ENCODE measurements at regions not wholly inside any gene's neighbourhood (a gene's known extent, or its start where the extent isn't known, plus 50 kb on each side); places are given as distances from the start of the nearest gene placed in this dataset.

- Histone ChIP-seq H3K4me3 (ENCODE audit: low read depth in 1 of 2, low read length in 2 of 2) (no peak overlapping the region), H3K27me3 (ENCODE audit: control insufficient read depth in 1 of 2, insufficient read depth in 2 of 2, low read length in 2 of 2) (no peaks in the 10 kb centered on the region), H3K9me3 (ENCODE audit: control insufficient read depth in 2 of 2, insufficient read depth in 1 of 2, low read depth in 1 of 2, low read length in 1 of 2) (no peaks in the 10 kb centered on the region), H3K27ac (ENCODE audit: low read depth in 2 of 2, low read length in 1 of 2) (no peak overlapping the region), H3K36me3 (ENCODE audit: control insufficient read depth in 2 of 2, insufficient read depth in 2 of 2, low read length in 1 of 2) (no peaks in the 10 kb centered on the region), H3K4me1 (ENCODE audit: control insufficient read depth in 2 of 2, insufficient read depth in 2 of 2, low read length in 1 of 2) (no peaks in the 10 kb centered on the region)
- WGBS, 2 donors = 26 to 37% methylated on average over 3 of the region's 3 CpGs
Measured at GRCh38 chr16:76946879-76947278, 244.1 kb upstream of the MON1B start.

- Histone ChIP-seq H3K36me3 (ENCODE audit: control insufficient read depth in 2 of 2, insufficient read depth in 2 of 2, low read length in 1 of 2) (no peaks in the 10 kb centered on the region), H3K4me3 (ENCODE audit: low read depth in 1 of 2, low read length in 2 of 2) (no peak overlapping the region)
- WGBS, 2 donors = 41 to 49% methylated on average over 4 of the region's 4 CpGs
Measured at GRCh38 chr16:76947749-76948148, 243.2 kb upstream of the MON1B start.

GRCh38 chr16:76955629-76956028 lies 235.4 kb upstream of the MON1B start:
- Histone ChIP-seq H3K4me3 (ENCODE audit: low read depth in 1 of 2, low read length in 2 of 2) (no peak overlapping the region), H3K27ac (ENCODE audit: low read depth in 2 of 2, low read length in 1 of 2) (no peak overlapping the region), H3K27me3 (ENCODE audit: control insufficient read depth in 1 of 2, insufficient read depth in 2 of 2, low read length in 2 of 2) (no peaks in the 10 kb centered on the region), H3K4me1 (ENCODE audit: control insufficient read depth in 2 of 2, insufficient read depth in 2 of 2, low read length in 1 of 2) (no peaks in the 10 kb centered on the region), H3K36me3 (ENCODE audit: control insufficient read depth in 2 of 2, insufficient read depth in 2 of 2, low read length in 1 of 2) (no peaks in the 10 kb centered on the region), H3K9me3 (ENCODE audit: control insufficient read depth in 2 of 2, insufficient read depth in 1 of 2, low read depth in 1 of 2, low read length in 1 of 2) (peaks cover 0 to 2% of the 10 kb centered on the region in 2 donors)
- WGBS, 2 donors = 63 to 71% methylated on average over 5 of the region's 5 CpGs

More at GRCh38 chr16:76947749-76948148, 243.2 kb upstream of the MON1B start:
- Histone ChIP-seq H3K9me3 (ENCODE audit: control insufficient read depth in 2 of 2, insufficient read depth in 1 of 2, low read depth in 1 of 2, low read length in 1 of 2) (no peaks in the 10 kb centered on the region), H3K27me3 (ENCODE audit: control insufficient read depth in 1 of 2, insufficient read depth in 2 of 2, low read length in 2 of 2) (no peaks in the 10 kb centered on the region), H3K4me1 (ENCODE audit: control insufficient read depth in 2 of 2, insufficient read depth in 2 of 2, low read length in 1 of 2) (no peaks in the 10 kb centered on the region), H3K27ac (ENCODE audit: low read depth in 2 of 2, low read length in 1 of 2) (no peak overlapping the region)

GRCh38 chr16:76956394-76956793 lies 234.6 kb upstream of the MON1B start:
- Histone ChIP-seq H3K27me3 (ENCODE audit: control insufficient read depth in 1 of 2, insufficient read depth in 2 of 2, low read length in 2 of 2) (no peaks in the 10 kb centered on the region), H3K9me3 (ENCODE audit: control insufficient read depth in 2 of 2, insufficient read depth in 1 of 2, low read depth in 1 of 2, low read length in 1 of 2) (peaks cover 0 to 2% of the 10 kb centered on the region in 2 donors), H3K27ac (ENCODE audit: low read depth in 2 of 2, low read length in 1 of 2) (no peak overlapping the region), H3K36me3 (ENCODE audit: control insufficient read depth in 2 of 2, insufficient read depth in 2 of 2, low read length in 1 of 2) (no peaks in the 10 kb centered on the region), H3K4me3 (ENCODE audit: low read depth in 1 of 2, low read length in 2 of 2) (no peak overlapping the region), H3K4me1 (ENCODE audit: control insufficient read depth in 2 of 2, insufficient read depth in 2 of 2, low read length in 1 of 2) (no peaks in the 10 kb centered on the region)
- WGBS, 2 donors = 73 to 79% methylated on average over 6 of the region's 6 CpGs

GRCh38 chr16:76956841-76957240 lies 234.1 kb upstream of the MON1B start:
- H3K36me3 ChIP-seq (ENCODE audit: control insufficient read depth in 2 of 2, insufficient read depth in 2 of 2, low read length in 1 of 2) = no peaks in the 10 kb centered on the region
- peaks cover 0 to 2% of the 10 kb centered on the region in 2 donors for H3K9me3 ChIP-seq (ENCODE audit: control insufficient read depth in 2 of 2, insufficient read depth in 1 of 2, low read depth in 1 of 2, low read length in 1 of 2)
- H3K4me1 ChIP-seq (ENCODE audit: control insufficient read depth in 2 of 2, insufficient read depth in 2 of 2, low read length in 1 of 2) = no peaks in the 10 kb centered on the region
- 62 to 69% methylated on average over 2 of the region's 2 CpGs for WGBS, 2 donors
- no peaks in the 10 kb centered on the region for H3K27me3 ChIP-seq (ENCODE audit: control insufficient read depth in 1 of 2, insufficient read depth in 2 of 2, low read length in 2 of 2)
- H3K4me3 ChIP-seq (ENCODE audit: low read depth in 1 of 2, low read length in 2 of 2) = no peak overlapping the region
- H3K27ac ChIP-seq (ENCODE audit: low read depth in 2 of 2, low read length in 1 of 2) = no peak overlapping the region

- Histone ChIP-seq H3K4me1 (ENCODE audit: control insufficient read depth in 2 of 2, insufficient read depth in 2 of 2, low read length in 1 of 2) (no peaks in the 10 kb centered on the region), H3K9me3 (ENCODE audit: control insufficient read depth in 2 of 2, insufficient read depth in 1 of 2, low read depth in 1 of 2, low read length in 1 of 2) (peaks cover 0 to 2% of the 10 kb centered on the region in 2 donors), H3K27ac (ENCODE audit: low read depth in 2 of 2, low read length in 1 of 2) (no peak overlapping the region), H3K27me3 (ENCODE audit: control insufficient read depth in 1 of 2, insufficient read depth in 2 of 2, low read length in 2 of 2) (no peaks in the 10 kb centered on the region), H3K36me3 (ENCODE audit: control insufficient read depth in 2 of 2, insufficient read depth in 2 of 2, low read length in 1 of 2) (no peaks in the 10 kb centered on the region), H3K4me3 (ENCODE audit: low read depth in 1 of 2, low read length in 2 of 2) (no peak overlapping the region)
- WGBS, 2 donors = 61 to 68% methylated on average over 1 of the region's 1 CpG
Measured at GRCh38 chr16:76959166-76959565, 231.8 kb upstream of the MON1B start.

- 82% methylated on average over 9 of the region's 9 CpGs for whole genome bisulfite sequencing, 2 donors
- Histone ChIP-seq H3K36me3 (ENCODE audit: control insufficient read depth in 2 of 2, insufficient read depth in 2 of 2, low read length in 1 of 2) (no peaks in the 10 kb centered on the region), H3K27me3 (ENCODE audit: control insufficient read depth in 1 of 2, insufficient read depth in 2 of 2, low read length in 2 of 2) (no peaks in the 10 kb centered on the region), H3K4me1 (ENCODE audit: control insufficient read depth in 2 of 2, insufficient read depth in 2 of 2, low read length in 1 of 2) (no peaks in the 10 kb centered on the region), H3K4me3 (ENCODE audit: low read depth in 1 of 2, low read length in 2 of 2) (no peak overlapping the region), H3K9me3 (ENCODE audit: control insufficient read depth in 2 of 2, insufficient read depth in 1 of 2, low read depth in 1 of 2, low read length in 1 of 2) (peaks cover 0 to 2% of the 10 kb centered on the region in 2 donors), H3K27ac (ENCODE audit: low read depth in 2 of 2, low read length in 1 of 2) (no peak overlapping the region)
Measured at GRCh38 chr16:76963614-76964315, 227.2 kb upstream of the MON1B start.

GRCh38 chr16:76964464-76965154 lies 226.4 kb upstream of the MON1B start:
- 88% methylated on average over 2 of the region's 2 CpGs for WGBS, 2 donors
- Histone ChIP-seq H3K36me3 (ENCODE audit: control insufficient read depth in 2 of 2, insufficient read depth in 2 of 2, low read length in 1 of 2) (no peaks in the 10 kb centered on the region), H3K27me3 (ENCODE audit: control insufficient read depth in 1 of 2, insufficient read depth in 2 of 2, low read length in 2 of 2) (no peaks in the 10 kb centered on the region), H3K4me3 (ENCODE audit: low read depth in 1 of 2, low read length in 2 of 2) (no peak overlapping the region), H3K4me1 (ENCODE audit: control insufficient read depth in 2 of 2, insufficient read depth in 2 of 2, low read length in 1 of 2) (no peaks in the 10 kb centered on the region), H3K9me3 (ENCODE audit: control insufficient read depth in 2 of 2, insufficient read depth in 1 of 2, low read depth in 1 of 2, low read length in 1 of 2) (no peaks in the 10 kb centered on the region), H3K27ac (ENCODE audit: low read depth in 2 of 2, low read length in 1 of 2) (no peak overlapping the region)

- Histone ChIP-seq H3K9me3 (ENCODE audit: control insufficient read depth in 2 of 2, insufficient read depth in 1 of 2, low read depth in 1 of 2, low read length in 1 of 2) (no peaks in the 10 kb centered on the region), H3K36me3 (ENCODE audit: control insufficient read depth in 2 of 2, insufficient read depth in 2 of 2, low read length in 1 of 2) (no peaks in the 10 kb centered on the region), H3K27ac (ENCODE audit: low read depth in 2 of 2, low read length in 1 of 2) (no peak overlapping the region), H3K27me3 (ENCODE audit: control insufficient read depth in 1 of 2, insufficient read depth in 2 of 2, low read length in 2 of 2) (no peaks in the 10 kb centered on the region), H3K4me3 (ENCODE audit: low read depth in 1 of 2, low read length in 2 of 2) (no peak overlapping the region), H3K4me1 (ENCODE audit: control insufficient read depth in 2 of 2, insufficient read depth in 2 of 2, low read length in 1 of 2) (no peaks in the 10 kb centered on the region)
- WGBS, 2 donors = 76 to 79% methylated on average over 5 of the region's 5 CpGs
Measured at GRCh38 chr16:76970087-76970744, 220.8 kb upstream of the MON1B start.
